Loucy (cell line): ENCODE measurements at regions not wholly inside any gene's neighbourhood (a gene's known extent, or its start where the extent isn't known, plus 50 kb on each side); places are given as distances from the start of the nearest gene placed in this dataset.

ENCODE experiments used
- H2AFZ ChIP-seq: fragments of 200-600 bp; sonication (generic); 2 replicates; pipeline ENCODE4 v1.6.0; 2016; ENCODE audit warnings: antibody characterized with exemption, mild to moderate bottlenecking, low read length, moderate library complexity
- H3F3A ChIP-seq: fragments of 200-600 bp; 2 replicates; pipeline ENCODE4 v1.6.0; 2016; ENCODE audit warnings: antibody characterized with exemption, low read depth, mild to moderate bottlenecking
- H3K27me3 ChIP-seq: fragments of 200-600 bp; sonication (generic); 2 replicates; pipeline ENCODE4 v1.6.1; 2014; ENCODE audit warnings: low read length, mild to moderate bottlenecking; ENCODE audit not compliant: insufficient read depth, poor library complexity, severe bottlenecking
- H3K36me3 ChIP-seq: fragments of 200-600 bp; sonication (generic); 2 replicates; pipeline ENCODE4 v1.6.1; 2016; ENCODE audit warnings: low read length; ENCODE audit not compliant: insufficient read depth
- H3K4me1 ChIP-seq: fragments of 200-600 bp; sonication (generic); 2 replicates; pipeline ENCODE4 v1.5.1; 2014; ENCODE audit warnings: low read length, mild to moderate bottlenecking; ENCODE audit not compliant: insufficient read depth, poor library complexity, severe bottlenecking
- H3K4me2 ChIP-seq: fragments of 200-600 bp; sonication (generic); 2 replicates; pipeline ENCODE4 v1.6.0; 2014; ENCODE audit warnings: antibody characterized with exemption, low read length, low read depth, mild to moderate bottlenecking; ENCODE audit not compliant: poor library complexity, severe bottlenecking
- H3K4me3 ChIP-seq: fragments of 200-600 bp; sonication (generic); 2 replicates; pipeline ENCODE4 v1.5.1; 2014; ENCODE audit warnings: low read length, mild to moderate bottlenecking, mixed read lengths; ENCODE audit not compliant: poor library complexity, severe bottlenecking
- H3K79me2 ChIP-seq: fragments of 200-600 bp; sonication (generic); 2 replicates; pipeline ENCODE4 v1.6.1; 2014; ENCODE audit warnings: low read length; ENCODE audit not compliant: insufficient read depth
- H3K9ac ChIP-seq: fragments of 200-600 bp; sonication (generic); 2 replicates; pipeline ENCODE4 v1.6.0; 2014; ENCODE audit warnings: mild to moderate bottlenecking, low read depth, low read length, moderate library complexity; ENCODE audit not compliant: poor library complexity, severe bottlenecking
- H3K9me2 ChIP-seq: fragments of 200-600 bp; sonication (generic); replicated peaks from 2 replicates; pipeline ENCODE4 v1.6.1; 2016; ENCODE audit warnings: low read depth, low read length, mixed read lengths
- H3K9me3 ChIP-seq: fragments of 200-600 bp; sonication (generic); 2 replicates; pipeline ENCODE4 v1.6.1; 2014; ENCODE audit warnings: mild to moderate bottlenecking, antibody characterized with exemption, low read length, low read depth; ENCODE audit not compliant: insufficient read depth
- H4K20me1 ChIP-seq: fragments of 200-600 bp; sonication (generic); 2 replicates; pipeline ENCODE4 v1.6.0; 2014; ENCODE audit warnings: antibody characterized with exemption, low read length, mild to moderate bottlenecking; ENCODE audit not compliant: insufficient read depth, poor library complexity, severe bottlenecking
- CTCF ChIP-seq: fragments of 200-600 bp; sonication (generic); conservative IDR thresholded peaks from 2 replicates; pipeline ENCODE4 v1.5.1; 2014; ENCODE audit warnings: mild to moderate bottlenecking, antibody characterized with exemption, low read length
- EZH2phosphoT487 ChIP-seq: fragments of 200-600 bp; IDR thresholded peaks from 2 replicates; pipeline ENCODE4 v1.6.1; 2018; ENCODE audit warnings: antibody characterized with exemption, mild to moderate bottlenecking, moderate library complexity, borderline replicate concordance

- Histone ChIP-seq H3K4me2 (no peak overlapping the region), H3K27me3 (no peaks in the 10 kb centered on the region), H3K36me3 (no peaks in the 10 kb centered on the region), H3K9ac (no peak overlapping the region), H2AFZ (no peak overlapping the region; the same call in 1 of the 2 replicates), H3K9me2 (no peaks in the 10 kb centered on the region), H4K20me1 (no peaks in the 10 kb centered on the region), H3F3A (no peaks in the 10 kb centered on the region), H3K9me3 (no peaks in the 10 kb centered on the region), H3K79me2 (no peaks in the 10 kb centered on the region), H3K4me1 (peaks cover 37% of the 10 kb centered on the region), H3K4me3 (no peak overlapping the region)
- no peak for TF ChIP-seq CTCF
- no peak for TF ChIP-seq EZH2phosphoT487
Observed at GRCh38 chr4:100117750-100118149, 72.5 kb downstream of the DDIT4L start.

- Histone ChIP-seq H3K36me3 (no peaks in the 10 kb centered on the region), H3K4me2 (no peak overlapping the region), H3K27me3 (no peaks in the 10 kb centered on the region), H3K4me1 (peaks cover 46% of the 10 kb centered on the region), H3K79me2 (no peaks in the 10 kb centered on the region), H3K9me2 (no peaks in the 10 kb centered on the region), H2AFZ (no peak overlapping the region), H3K9me3 (no peaks in the 10 kb centered on the region), H3F3A (no peaks in the 10 kb centered on the region), H3K4me3 (no peak overlapping the region), H3K9ac (no peak overlapping the region), H4K20me1 (no peaks in the 10 kb centered on the region)
- no peak for TF ChIP-seq CTCF
- no peak for TF ChIP-seq EZH2phosphoT487
Observed at GRCh38 chr4:100114909-100115308, 75.4 kb downstream of the DDIT4L start.

GRCh38 chr4:100113732-100114131 is 76.5 kb downstream of the DDIT4L start:
- H3K4me2 ChIP-seq: no peak overlapping the region
- H3F3A ChIP-seq: no peaks in the 10 kb centered on the region
- H3K4me1 ChIP-seq: peaks cover 58% of the 10 kb centered on the region
- no peaks in the 10 kb centered on the region for H3K79me2 ChIP-seq
- H3K9ac ChIP-seq: no peak overlapping the region
- no peak overlapping the region; the same call in 1 of the 2 replicates for H2AFZ ChIP-seq
- no peaks in the 10 kb centered on the region for H4K20me1 ChIP-seq
- no peaks in the 10 kb centered on the region for H3K9me2 ChIP-seq
- H3K27me3 ChIP-seq: no peaks in the 10 kb centered on the region
- H3K9me3 ChIP-seq: no peaks in the 10 kb centered on the region
- H3K36me3 ChIP-seq: no peaks in the 10 kb centered on the region
- H3K4me3 ChIP-seq: no peak overlapping the region
- TF ChIP-seq EZH2phosphoT487: no peak
- TF ChIP-seq CTCF: no peak
